HG02798 (cell line): ENCODE measurements at regions not wholly inside any gene's neighbourhood (a gene's known extent, or its start where the extent isn't known, plus 50 kb on each side); places are given as distances from the start of the nearest gene placed in this dataset.
"Not testable (repeated sequence)": the region's sequence is repeated elsewhere in the genome, so short reads cannot be mapped to it uniquely, and the experiment has no call there.

Experiments used
- ATAC-seq: cut with Tn5 transposase; IDR thresholded peaks from one replicate; pipeline ENCODE4 v1.9.1; 2021; ENCODE audit warnings: mild to moderate bottlenecking; ENCODE audit not compliant: unreplicated experiment, poor library complexity

DNA sequence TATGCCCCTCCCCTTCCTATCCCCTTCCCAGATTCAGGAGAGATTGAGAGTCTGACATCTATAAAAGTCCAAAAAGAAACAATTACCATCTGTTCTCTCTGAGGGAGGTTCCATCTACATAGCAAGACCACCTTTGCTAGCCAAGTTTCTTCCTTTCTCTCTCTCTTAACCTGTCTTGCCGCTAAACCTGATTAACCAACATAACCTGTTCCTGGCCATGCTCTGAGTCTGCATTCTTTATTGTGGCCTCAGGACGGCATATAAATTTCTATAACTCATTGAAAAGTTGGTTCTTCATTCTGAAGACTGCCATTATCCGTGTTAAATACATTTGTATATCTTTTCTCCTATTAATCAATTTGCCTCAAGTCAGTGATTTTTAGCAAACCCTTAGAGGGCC is 594.0 kb downstream of the KCNH5 start:
- no peak for ATAC-seq

DNA sequence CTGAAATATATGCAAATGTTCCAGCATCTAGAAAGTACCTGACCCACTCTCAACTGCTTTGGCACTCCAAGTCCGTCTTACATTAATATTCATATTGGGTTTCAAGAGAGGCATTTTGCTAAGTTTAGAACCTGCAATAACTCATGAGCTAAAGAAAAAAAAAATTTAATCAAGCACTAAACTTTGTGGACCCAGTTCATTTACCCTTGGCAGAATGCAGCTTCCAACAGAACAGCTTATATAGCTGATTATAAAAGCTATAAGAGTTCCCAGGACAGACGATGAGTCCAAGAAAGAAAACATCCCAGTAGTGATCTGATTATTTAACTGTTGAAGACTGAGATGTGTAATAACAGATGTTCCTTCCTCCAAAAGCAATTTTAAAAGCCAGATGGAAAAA is 592.0 kb downstream of the KCNH5 start:
- ATAC-seq = no peak

DNA sequence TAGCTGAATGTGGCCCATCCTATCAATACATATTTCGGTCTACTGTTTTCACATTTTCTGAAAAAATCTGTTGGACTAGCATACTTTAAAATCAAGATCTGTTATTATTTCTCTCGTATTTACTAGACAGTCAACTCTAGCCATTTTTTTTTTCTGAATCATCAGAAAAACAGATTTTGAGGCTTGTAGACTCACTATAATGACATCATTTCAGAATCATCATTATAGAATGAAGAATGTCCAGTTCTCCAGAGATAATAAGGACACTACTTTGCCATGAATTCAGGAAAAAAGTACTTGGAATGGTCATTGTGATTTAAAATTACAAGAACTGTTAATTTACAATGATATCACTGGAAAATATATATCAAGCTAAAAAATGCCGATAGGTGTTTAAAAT is 589.8 kb downstream of the KCNH5 start:
- ATAC-seq = no peak

DNA sequence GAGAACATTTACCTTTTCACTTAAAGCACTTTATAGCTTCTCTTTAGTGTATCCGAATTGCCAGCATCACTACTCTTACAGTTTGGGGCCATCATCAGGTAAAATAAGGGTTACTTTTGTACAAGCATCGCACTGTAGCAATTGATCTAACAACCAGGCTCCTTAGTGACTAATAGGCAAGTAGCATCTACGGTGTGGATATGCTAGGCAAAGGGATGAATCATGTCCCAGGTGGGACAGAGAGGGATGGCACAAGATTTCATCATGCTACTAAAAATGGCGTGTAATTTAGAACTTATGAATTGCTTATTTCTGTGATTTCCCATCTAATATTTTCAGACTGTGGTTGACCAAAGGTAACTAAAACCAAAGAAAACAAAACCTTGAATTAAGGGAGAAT is 582.3 kb downstream of the KCNH5 start:
- ATAC-seq = no peak

DNA sequence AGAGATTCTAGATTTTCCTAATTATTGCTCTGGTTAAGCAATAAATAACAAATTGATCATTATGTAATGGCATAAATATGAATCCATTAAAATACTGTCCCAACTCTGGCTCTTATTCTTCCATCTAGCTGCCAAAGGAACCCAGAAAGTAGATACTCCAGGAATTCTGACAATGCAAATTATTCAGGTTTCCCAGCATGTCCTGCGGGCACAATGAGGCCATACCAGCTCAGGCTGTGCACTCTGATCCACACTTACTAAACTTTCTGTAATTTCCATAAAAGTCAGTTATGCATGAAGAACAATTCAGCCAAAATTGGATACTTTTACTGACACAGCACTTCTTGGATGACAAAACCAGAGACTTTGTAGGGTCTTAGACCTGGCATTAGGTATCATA is 576.3 kb downstream of the KCNH5 start:
- ATAC-seq = no peak

DNA sequence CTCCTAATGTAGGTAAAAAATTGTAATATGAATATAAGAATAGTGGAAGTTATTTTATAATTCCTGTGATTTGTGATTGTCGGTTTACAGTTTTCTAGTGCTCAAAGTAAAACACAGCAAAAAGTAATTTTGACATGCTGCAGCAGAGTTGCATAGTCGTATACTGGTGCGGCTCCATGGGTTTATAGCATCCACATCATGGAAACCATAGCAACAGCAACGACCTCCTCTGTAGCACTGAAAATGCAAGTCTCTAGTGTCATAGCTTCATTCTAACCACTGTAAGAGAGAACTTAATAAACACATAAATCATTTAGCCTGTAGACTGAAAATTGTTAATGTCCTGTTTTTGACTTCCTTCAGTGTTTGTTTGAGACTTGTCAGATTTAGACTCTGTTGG is 574.3 kb downstream of the KCNH5 start:
- ATAC-seq = no peak

DNA sequence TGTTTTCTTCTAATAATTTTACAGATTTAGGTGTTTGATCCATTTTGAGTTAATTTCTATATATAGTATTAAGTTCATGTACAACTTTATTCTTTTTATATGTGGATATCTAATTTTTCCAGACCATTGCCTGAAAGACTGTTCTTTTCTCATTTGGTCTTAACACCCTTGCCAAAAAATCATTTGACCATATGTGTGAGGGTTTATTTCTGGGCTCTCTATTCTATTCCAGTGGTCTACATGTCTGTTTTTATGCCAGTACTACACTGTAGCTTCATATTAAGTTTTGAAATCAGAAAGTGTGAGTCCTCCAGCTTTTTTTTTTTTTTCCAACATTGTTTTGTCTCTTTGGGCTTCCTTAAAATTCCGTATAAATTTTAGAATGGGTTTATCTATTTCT is 554.1 kb downstream of the KCNH5 start:
- no peak for ATAC-seq

DNA sequence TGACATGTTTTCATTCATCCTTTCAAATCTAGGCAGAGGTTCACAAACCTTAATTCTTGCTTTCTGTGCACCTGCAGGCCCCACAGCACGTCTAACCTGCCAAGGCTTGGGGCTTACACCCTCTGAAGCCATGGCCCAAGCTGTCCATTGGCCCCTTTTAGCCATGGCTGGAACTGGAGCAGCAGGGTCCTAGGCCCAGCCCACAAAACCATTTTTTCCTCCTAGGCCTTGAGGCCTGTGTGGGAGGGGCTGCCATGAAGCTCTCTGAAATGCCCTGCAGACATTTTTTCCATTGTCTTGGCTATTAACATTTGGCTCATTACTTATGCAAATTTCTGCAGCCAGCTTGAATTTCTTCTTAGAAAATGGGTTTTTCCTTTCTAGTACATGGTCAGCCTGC is 547.5 kb downstream of the KCNH5 start:
- no peak for ATAC-seq

DNA sequence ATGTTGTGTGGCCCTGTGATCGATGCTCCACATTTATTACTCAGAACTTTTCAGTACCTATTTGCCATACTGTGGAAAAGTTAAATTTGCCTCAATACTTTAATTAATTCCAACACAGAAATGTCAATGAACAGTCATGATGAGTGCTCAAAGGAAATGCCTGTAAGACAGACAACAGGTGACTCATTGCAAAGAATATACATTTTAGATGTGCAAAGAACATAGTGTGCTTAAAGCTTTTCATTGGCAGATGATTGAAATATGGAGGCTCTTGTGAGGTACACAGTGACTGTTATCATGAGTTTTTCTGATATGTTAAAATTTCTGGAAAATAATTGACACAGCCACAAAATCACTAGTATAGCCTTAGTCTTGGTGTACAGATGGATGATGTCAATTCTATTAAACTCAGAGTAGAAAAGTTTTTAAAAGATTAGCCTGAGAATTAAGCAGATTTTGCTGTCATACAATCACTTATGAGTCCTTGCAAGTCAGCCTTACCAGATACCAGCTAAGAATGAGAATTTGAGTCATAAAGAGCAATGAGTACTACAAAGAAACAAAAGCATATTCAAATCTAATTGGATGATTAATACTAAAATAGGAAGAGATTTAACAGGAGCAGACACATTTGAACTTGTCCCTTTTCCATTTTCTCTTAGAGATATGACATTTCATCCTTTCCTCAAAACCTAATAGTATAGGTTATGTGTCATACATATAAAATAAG is 544.1 kb downstream of the KCNH5 start:
- no peak for ATAC-seq

DNA sequence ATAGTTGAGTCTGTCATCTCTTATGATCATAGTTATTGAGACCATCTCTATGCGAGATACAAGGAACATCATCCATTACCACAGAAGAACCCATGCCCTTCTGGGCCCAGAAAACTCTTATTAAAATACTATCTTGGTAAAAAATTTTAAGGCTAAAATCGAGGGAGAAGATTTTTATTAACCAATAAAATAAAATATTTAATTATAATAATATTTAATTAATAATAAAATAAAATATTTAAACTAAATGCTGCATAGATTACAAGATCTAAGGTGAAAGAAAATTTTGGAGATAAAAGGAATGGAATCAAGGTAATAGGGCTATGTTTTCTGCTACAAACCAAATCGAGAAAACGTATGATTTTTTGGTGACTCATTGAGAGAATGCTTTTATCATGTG is 540.2 kb downstream of the KCNH5 start:
- ATAC-seq = no peak

DNA sequence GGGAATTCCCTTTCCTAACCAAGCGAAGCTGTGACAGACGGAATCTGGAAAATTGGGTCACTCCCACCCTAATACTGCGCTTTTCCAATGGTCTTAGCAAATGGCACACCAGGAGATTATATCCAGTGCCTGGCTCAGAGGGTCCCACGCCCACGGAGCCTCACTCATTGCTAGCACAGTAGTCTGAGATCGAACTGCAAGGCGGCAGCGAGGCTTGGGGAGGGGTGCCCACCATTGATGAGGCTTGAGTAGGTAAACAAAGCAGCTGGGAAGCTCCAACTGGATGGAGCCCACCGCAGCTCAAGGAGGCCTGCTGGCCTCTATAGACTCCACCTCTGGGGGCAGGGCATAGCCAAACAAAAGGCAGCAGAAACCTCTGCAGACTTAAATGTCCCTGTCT is 523.9 kb downstream of the KCNH5 start:
- not testable (repeated sequence) for ATAC-seq

DNA sequence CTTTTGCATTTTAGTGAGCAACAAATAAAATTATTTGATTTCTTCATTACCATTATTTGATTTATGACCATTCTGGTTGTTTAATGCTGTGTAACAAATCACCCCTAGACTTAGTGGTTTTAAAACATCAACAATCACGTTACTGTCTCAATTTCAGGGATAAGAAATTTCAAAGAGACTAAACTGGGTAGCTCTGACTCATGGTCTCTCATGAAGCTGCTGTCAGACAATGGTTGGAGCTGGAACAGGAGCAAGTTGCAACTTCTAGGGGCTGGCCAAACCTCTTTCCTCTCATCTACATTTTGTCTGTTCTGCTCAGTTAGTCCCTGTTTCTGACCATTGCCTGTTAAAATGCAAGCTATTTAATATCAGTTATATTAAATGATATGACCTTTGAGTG is 517.0 kb downstream of the KCNH5 start:
- ATAC-seq = no peak

DNA sequence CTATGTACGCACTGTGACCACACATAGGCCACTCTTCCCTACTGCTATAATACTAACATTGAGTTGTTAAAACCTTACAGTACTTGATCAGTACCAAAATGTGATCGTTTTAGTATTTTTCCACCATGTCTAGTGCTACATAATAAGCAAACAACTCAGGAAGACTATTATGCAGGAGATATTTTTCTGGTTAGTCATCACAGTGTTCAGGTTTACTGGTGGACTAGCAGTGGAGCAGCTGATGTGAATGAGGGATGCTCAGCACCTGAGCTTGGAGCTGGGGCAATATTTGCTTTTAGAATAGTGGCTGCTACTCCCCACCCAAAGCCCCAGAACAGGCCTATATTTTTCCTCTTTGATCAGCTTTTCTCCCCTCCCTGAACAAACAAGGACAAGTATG is 513.1 kb downstream of the KCNH5 start:
- ATAC-seq = no peak

DNA sequence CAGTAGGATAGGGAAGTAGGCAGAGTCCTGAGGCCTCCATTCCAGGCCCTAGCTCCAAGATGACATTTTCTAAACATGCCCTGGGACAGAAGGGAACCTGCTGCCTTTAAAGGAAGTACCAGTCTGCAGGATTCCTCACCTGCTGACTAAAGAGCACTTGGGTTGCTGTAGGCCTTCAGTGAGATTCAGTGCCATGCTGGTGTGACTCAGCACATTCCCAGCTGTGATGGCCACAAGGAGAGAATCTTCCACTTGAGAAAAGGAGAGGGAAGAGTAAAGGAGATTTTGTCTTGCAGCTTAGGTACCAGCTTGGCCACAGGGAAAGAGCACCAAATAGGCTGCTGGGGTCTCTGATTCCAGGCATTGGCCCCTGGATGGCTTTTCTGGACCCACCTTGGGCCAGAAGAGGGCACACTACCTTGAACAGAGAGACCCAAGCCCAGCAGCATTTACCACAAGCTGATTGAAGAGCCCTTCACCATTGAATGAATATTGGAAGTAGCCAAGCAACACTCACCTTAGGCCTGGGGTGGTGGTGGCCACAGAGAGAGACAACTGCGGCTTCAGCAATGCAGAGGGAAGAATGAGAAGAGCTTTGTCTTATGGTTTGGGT is 498.3 kb downstream of the KCNH5 start:
- no peak for ATAC-seq

DNA sequence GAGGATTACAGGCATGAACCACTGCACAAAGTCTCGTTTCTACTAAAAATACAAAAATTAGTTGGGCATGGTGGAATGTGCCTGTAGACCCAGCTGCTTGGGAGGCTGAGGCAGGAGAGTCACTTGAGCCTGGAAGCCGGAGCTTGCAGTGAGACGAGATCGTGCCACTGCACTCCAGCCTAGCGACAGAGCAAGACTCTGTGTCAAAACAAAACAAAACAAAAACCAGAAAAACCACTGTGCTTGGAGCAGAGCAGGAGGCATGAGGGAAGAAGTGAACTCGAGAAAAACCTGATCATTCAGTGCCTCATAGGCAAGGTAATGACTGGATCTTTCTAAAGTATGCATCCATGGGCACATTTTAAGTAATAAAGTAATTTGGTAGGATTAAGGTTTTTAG is 487.8 kb downstream of the KCNH5 start:
- no peak for ATAC-seq

DNA sequence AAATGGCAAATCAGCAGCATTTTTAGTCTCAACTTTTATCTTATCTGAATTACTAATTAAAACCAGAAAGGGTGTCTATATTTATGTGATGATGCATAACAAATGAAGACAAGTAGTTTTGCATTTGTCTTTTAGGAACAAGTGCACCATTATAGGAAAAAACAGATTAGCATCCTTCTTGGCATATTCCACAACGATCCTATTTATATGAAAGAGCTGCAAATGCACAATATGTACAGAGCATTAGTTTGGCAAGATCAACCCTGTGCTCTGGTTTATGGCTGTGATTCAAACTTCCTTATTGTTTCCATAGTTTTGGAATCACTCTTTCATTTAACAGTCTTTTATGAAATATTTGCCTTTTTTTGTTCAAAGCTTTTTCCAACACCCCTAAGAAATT is 486.8 kb downstream of the KCNH5 start:
- ATAC-seq = no peak

DNA sequence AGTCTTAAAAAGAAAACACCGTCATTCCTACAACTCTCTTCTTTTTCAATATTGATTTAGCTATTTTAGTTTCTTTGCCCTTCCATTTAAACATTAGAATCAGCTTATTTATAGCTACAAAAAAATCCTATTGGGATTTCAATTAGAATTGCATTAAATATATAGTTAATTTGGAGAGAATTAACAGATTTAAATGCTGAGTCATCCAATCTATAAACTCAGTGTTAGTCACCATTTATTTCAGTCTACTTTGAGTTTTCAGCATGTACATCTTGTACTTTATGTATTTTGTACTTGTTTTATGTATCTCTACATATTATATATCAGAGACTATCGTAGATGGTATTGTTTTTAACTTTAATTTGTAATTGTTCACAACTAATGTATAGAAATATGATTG is 460.0 kb downstream of the KCNH5 start:
- no peak for ATAC-seq

DNA sequence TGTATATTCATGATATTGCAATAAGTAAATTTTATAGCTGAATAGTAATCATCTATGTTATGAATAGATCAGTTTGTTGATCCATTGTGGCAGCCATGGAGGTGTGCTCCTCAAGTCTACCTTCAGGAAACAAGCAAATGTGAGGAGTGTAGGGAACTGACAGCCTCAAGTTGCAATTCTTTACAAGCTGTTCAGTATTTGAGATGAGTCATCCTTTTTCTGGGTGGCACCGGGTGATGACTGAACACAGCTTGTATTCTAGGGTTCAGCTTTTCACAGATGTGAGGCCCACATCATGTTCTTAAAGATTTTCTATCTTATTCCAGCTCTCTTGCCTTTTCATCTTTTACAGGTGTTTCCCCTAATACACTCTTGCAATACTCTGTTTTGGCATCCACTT is 452.4 kb downstream of the KCNH5 start:
- ATAC-seq = no peak

DNA sequence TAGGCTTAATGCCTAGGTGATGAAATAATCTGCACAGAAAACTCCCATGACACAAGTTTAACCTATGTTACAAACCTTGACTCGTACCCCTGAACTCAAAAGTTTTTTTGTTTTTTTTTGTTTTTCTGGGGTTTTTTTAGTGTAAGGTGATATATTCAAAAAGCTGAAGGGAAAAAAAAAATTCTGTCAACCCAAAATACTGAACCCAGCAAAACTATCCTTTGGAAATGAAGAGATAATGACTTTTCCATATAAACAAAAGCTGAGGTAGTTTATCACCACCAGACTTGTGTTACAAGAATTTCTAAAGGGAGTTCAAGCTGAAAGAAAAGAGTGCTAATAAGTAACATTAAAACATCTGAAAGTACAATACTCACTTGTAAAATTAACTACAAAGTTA is 448.1 kb downstream of the KCNH5 start:
- ATAC-seq = no peak

DNA sequence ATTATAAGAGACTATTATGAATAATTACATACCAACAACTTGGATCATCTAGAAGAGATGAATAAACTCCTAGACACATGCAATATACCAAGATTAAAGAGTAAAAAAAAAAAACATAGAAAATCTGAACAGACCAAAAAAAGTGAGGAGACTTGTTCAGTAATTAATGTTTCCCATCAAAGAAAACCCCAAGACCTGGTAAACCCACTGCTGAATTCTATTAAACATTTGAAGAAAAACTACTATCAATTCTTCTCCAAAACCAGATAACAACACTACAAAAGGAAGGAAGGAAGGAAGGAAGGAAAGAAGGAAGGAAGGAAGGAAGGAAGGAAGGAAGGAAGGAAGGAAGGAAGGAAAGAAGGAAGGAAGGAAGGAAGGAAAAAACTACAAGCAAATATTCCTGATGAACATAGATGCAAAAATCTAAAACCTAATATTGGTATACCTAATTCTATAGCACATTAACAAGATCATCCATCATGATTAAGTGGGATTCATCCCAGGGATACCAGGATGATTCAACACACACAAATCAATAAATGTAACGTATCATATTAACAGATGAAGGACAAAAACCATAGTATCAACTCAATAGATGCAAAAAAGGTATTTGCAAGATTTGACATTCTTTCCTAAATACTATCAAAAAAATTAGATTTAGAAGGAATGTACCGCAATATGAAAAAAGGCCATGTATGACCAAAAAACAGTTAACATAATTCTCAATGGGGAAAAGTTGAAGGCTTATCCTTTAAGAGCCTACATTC is 445.5 kb downstream of the KCNH5 start:
- no peak for ATAC-seq

DNA sequence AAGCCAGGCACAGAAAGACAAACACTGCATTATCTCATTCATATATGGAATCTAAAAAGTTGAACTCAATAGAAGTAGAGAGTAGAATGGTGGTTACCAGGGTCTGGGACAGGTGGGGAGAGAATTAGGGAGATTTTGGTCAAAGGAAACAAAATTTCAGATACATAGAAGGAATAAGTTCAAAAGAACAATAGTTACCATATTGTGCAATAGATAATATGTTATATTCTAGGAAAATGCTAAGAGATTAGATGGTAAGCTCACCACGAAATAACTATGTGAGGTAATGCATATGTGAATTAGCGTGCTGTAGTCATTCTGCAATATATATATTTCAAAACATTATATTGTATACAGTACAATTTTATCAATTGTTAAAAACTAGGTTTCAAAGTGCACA is 442.5 kb downstream of the KCNH5 start:
- no peak for ATAC-seq

DNA sequence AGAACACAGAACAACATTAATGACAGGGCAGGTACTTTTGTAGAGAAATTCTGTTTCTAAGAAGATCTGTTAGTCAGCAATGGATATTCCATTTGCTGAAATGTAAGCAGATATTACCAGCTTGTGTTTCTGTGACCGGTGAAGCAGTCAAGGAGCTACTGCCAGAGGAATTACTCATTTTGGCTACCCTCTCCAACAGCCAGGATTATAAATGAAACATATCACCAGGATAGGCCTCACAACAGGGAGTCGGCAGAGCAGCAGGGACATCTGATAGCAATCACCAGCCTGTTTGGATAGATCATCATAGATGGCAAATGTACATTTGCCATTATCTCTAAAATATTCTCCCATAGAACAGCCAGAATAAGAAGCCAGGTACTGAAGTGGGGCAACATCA is 440.7 kb downstream of the KCNH5 start:
- no peak for ATAC-seq
